ENCODE measurements at regions not wholly inside any gene's neighbourhood (a gene's known extent, or its start where the extent isn't known, plus 50 kb on each side); places are given as distances from the start of the nearest gene placed in this dataset.

GRCh38 chr2:121147766-121148165 is 137.2 kb downstream of the TFCP2L1 start:
- Histone ChIP-seq H3K4me1 (ENCODE audit: insufficient read depth, low read length, poor library complexity, severe bottlenecking) (no peaks in the 10 kb centered on the region), H3K27me3 (ENCODE audit: insufficient read depth, low read length, poor library complexity, severe bottlenecking) (no peaks in the 10 kb centered on the region), H3K9ac (ENCODE audit: low read depth, low read length, poor library complexity, severe bottlenecking) (no peak overlapping the region), H3K9me3 (ENCODE audit: insufficient read depth, low read depth, low read length) (no peaks in the 10 kb centered on the region), H4K20me1 (ENCODE audit: insufficient read depth, low read length, poor library complexity, severe bottlenecking) (no peaks in the 10 kb centered on the region), H3K9me2 (replicated peaks; ENCODE audit: low read depth, low read length) (no peaks in the 10 kb centered on the region), H3K4me3 (ENCODE audit: low read length, poor library complexity, severe bottlenecking) (no peak overlapping the region), H3F3A (ENCODE audit: low read depth) (no peaks in the 10 kb centered on the region), H2AFZ (ENCODE audit: low read length) (no peak overlapping the region), H3K79me2 (ENCODE audit: insufficient read depth, low read length) (no peaks in the 10 kb centered on the region), H3K4me2 (ENCODE audit: low read depth, low read length, poor library complexity, severe bottlenecking) (no peak overlapping the region), H3K36me3 (ENCODE audit: insufficient read depth, low read length) (no peaks in the 10 kb centered on the region)
- TF ChIP-seq CTCF (conservative IDR thresholded peaks at IDR 0.05; ENCODE audit: low read length) (no peak), EZH2phosphoT487 (IDR thresholded peaks at IDR 0.05; ENCODE audit: borderline replicate concordance) (no peak)

- TF ChIP-seq EZH2phosphoT487 (IDR thresholded peaks at IDR 0.05; ENCODE audit: borderline replicate concordance) (no peak), CTCF (conservative IDR thresholded peaks at IDR 0.05; ENCODE audit: low read length) (no peak)
- Histone ChIP-seq H3K4me1 (ENCODE audit: insufficient read depth, low read length, poor library complexity, severe bottlenecking) (no peaks in the 10 kb centered on the region), H3K27me3 (ENCODE audit: insufficient read depth, low read length, poor library complexity, severe bottlenecking) (no peaks in the 10 kb centered on the region), H4K20me1 (ENCODE audit: insufficient read depth, low read length, poor library complexity, severe bottlenecking) (no peaks in the 10 kb centered on the region), H3K36me3 (ENCODE audit: insufficient read depth, low read length) (no peaks in the 10 kb centered on the region), H3K79me2 (ENCODE audit: insufficient read depth, low read length) (no peaks in the 10 kb centered on the region), H3K9ac (ENCODE audit: low read depth, low read length, poor library complexity, severe bottlenecking) (no peak overlapping the region), H3K4me3 (ENCODE audit: low read length, poor library complexity, severe bottlenecking) (no peak overlapping the region), H2AFZ (ENCODE audit: low read length) (no peak overlapping the region), H3K4me2 (ENCODE audit: low read depth, low read length, poor library complexity, severe bottlenecking) (no peak overlapping the region), H3K9me3 (ENCODE audit: insufficient read depth, low read depth, low read length) (no peaks in the 10 kb centered on the region), H3K9me2 (replicated peaks; ENCODE audit: low read depth, low read length) (no peaks in the 10 kb centered on the region), H3F3A (ENCODE audit: low read depth) (no peaks in the 10 kb centered on the region)
Measured at GRCh38 chr2:121148481-121148880, 136.5 kb downstream of the TFCP2L1 start.

- Histone ChIP-seq H3F3A (ENCODE audit: low read depth) (no peaks in the 10 kb centered on the region), H3K4me1 (ENCODE audit: insufficient read depth, low read length, poor library complexity, severe bottlenecking) (no peaks in the 10 kb centered on the region), H3K27me3 (ENCODE audit: insufficient read depth, low read length, poor library complexity, severe bottlenecking) (no peaks in the 10 kb centered on the region), H3K79me2 (ENCODE audit: insufficient read depth, low read length) (no peaks in the 10 kb centered on the region), H3K4me3 (ENCODE audit: low read length, poor library complexity, severe bottlenecking) (no peak overlapping the region), H3K9me2 (replicated peaks; ENCODE audit: low read depth, low read length) (no peaks in the 10 kb centered on the region), H2AFZ (ENCODE audit: low read length) (no peak overlapping the region), H3K4me2 (ENCODE audit: low read depth, low read length, poor library complexity, severe bottlenecking) (no peak overlapping the region), H4K20me1 (ENCODE audit: insufficient read depth, low read length, poor library complexity, severe bottlenecking) (no peaks in the 10 kb centered on the region), H3K9me3 (ENCODE audit: insufficient read depth, low read depth, low read length) (no peaks in the 10 kb centered on the region), H3K36me3 (ENCODE audit: insufficient read depth, low read length) (no peaks in the 10 kb centered on the region), H3K9ac (ENCODE audit: low read depth, low read length, poor library complexity, severe bottlenecking) (no peak overlapping the region)
- TF ChIP-seq CTCF (conservative IDR thresholded peaks at IDR 0.05; ENCODE audit: low read length): no peak
- TF ChIP-seq EZH2phosphoT487 (IDR thresholded peaks at IDR 0.05; ENCODE audit: borderline replicate concordance): no peak
Measured at GRCh38 chr2:121149384-121149783, 135.6 kb downstream of the TFCP2L1 start.
